Femur (tissue), 1 donor: ENCODE measurements at regions not wholly inside any gene's neighbourhood (a gene's known extent, or its start where the extent isn't known, plus 50 kb on each side); places are given as distances from the start of the nearest gene placed in this dataset.
"Not testable (repeated sequence)": the region's sequence is repeated elsewhere in the genome, so short reads cannot be mapped to it uniquely, and the experiment has no call there.

Source experiments
- DNase-seq: peaks from one replicate; pipeline ENCODE4 v3.0.0-alpha.2; 2017

- DNase-seq, result no peak
These were observed 223.2 kb downstream of the PMAIP1 start for GRCh38 chr18:60123031-60123430.

- no peak for DNase-seq
These were observed 222.5 kb downstream of the PMAIP1 start for GRCh38 chr18:60122339-60122738.

GRCh38 chr18:60120231-60120750, 220.5 kb downstream of the PMAIP1 start:
- no peak for DNase-seq

- DNase-seq, result no peak
These were observed 217.5 kb downstream of the PMAIP1 start for GRCh38 chr18:60117321-60117720.

- DNase-seq, result no peak
These were observed 213.6 kb downstream of the PMAIP1 start for GRCh38 chr18:60113396-60113795.

- DNase-seq, result no peak
These were observed 212.6 kb downstream of the PMAIP1 start for GRCh38 chr18:60112369-60112768.

GRCh38 chr18:60111525-60111924, 211.7 kb downstream of the PMAIP1 start:
- DNase-seq, result no peak

- no peak for DNase-seq
These were observed 211.0 kb downstream of the PMAIP1 start for GRCh38 chr18:60110836-60111235.

- no peak for DNase-seq
These were observed 201.0 kb downstream of the PMAIP1 start for GRCh38 chr18:60100778-60101177.

GRCh38 chr18:60099709-60100108, 199.9 kb downstream of the PMAIP1 start:
- no peak for DNase-seq

- no peak for DNase-seq
These were observed 196.6 kb downstream of the PMAIP1 start for GRCh38 chr18:60096428-60096827.

- no peak for DNase-seq
These were observed 192.3 kb downstream of the PMAIP1 start for GRCh38 chr18:60092073-60092472.

GRCh38 chr18:60090170-60090569, 190.4 kb downstream of the PMAIP1 start:
- no peak for DNase-seq

- no peak for DNase-seq
These were observed 183.0 kb downstream of the PMAIP1 start for GRCh38 chr18:60082790-60083189.

GRCh38 chr18:60082282-60082681, 182.5 kb downstream of the PMAIP1 start:
- no peak for DNase-seq

GRCh38 chr18:60075477-60075876, 175.7 kb downstream of the PMAIP1 start:
- DNase-seq, result no peak

GRCh38 chr18:60070631-60071030, 170.8 kb downstream of the PMAIP1 start:
- no peak for DNase-seq

GRCh38 chr18:60069145-60069544, 169.3 kb downstream of the PMAIP1 start:
- DNase-seq, result no peak

- no peak for DNase-seq
These were observed 167.8 kb downstream of the PMAIP1 start for GRCh38 chr18:60067426-60068210.

GRCh38 chr18:60066219-60066975, 166.6 kb downstream of the PMAIP1 start:
- no peak for DNase-seq

GRCh38 chr18:60064271-60064670, 164.5 kb downstream of the PMAIP1 start:
- DNase-seq, result no peak

- DNase-seq, result not testable (repeated sequence)
These were observed 163.0 kb downstream of the PMAIP1 start for GRCh38 chr18:60062831-60063230.

- DNase-seq, result no peak
These were observed 162.6 kb downstream of the PMAIP1 start for GRCh38 chr18:60062396-60062795.

- DNase-seq, result no peak
These were observed 160.8 kb downstream of the PMAIP1 start for GRCh38 chr18:60060578-60060977.
